Heart left ventricle (tissue), 16 donors: ENCODE measurements at regions not wholly inside any gene's neighbourhood (a gene's known extent, or its start where the extent isn't known, plus 50 kb on each side); places are given as distances from the start of the nearest gene placed in this dataset.
"Not testable (repeated sequence)": the region's sequence is repeated elsewhere in the genome, so short reads cannot be mapped to it uniquely, and the experiment has no call there.

Experiments used
- ATAC-seq, 4 donors: fragments of 200-7000 bp; cut with Tn5 transposase; one replicate each; pipeline ENCODE4 v1.9.1; 2020 to 2022; ENCODE audit warnings: moderate library complexity in 4 of 4, mild to moderate bottlenecking in 3 of 4, moderate number of reproducible peaks in 1 of 4
- DNase-seq, 5 donors: peaks; one replicate each; pipeline ENCODE4 v3.0.0-alpha.2; 2020
- H3K27ac ChIP-seq, 12 donors: fragments of 200-600 bp; sonication (generic) in 4 of 12; one replicate each; pipeline versions ENCODE4 v1.5.0 to v1.8.0; 2016 to 2022; ENCODE audit warnings: mild to moderate bottlenecking in 2 of 12
- H3K27me3 ChIP-seq, 9 donors: fragments of 200-600 bp; sonication (generic) in 2 of 9; one replicate each; pipeline versions ENCODE4 v1.5.1 to v1.8.0; 2016 to 2022; ENCODE audit warnings: mild to moderate bottlenecking in 3 of 9
- H3K36me3 ChIP-seq, 9 donors: fragments of 200-600 bp; sonication (generic) in 2 of 9; one replicate each; pipeline versions ENCODE4 v1.5.0 to v1.8.0; 2018 to 2022; ENCODE audit warnings: mild to moderate bottlenecking in 2 of 9
- H3K4me1 ChIP-seq, 12 donors: fragments of 200-600 bp; sonication (generic) in 4 of 12; one replicate each; pipeline versions ENCODE4 v1.5.0 to v1.8.0; 2016 to 2022; ENCODE audit warnings: mild to moderate bottlenecking in 3 of 12
- H3K4me3 ChIP-seq, 12 donors: fragments of 200-600 bp; sonication (generic) in 4 of 12; one replicate each; pipeline versions ENCODE4 v1.5.0 to v1.8.0; 2017 to 2022; ENCODE audit warnings: mild to moderate bottlenecking in 9 of 12, moderate library complexity in 4 of 12
- H3K9me3 ChIP-seq, 12 donors: fragments of 200-600 bp; sonication (generic) in 4 of 12; one replicate each; pipeline versions ENCODE4 v1.5.0 to v1.8.0; 2016 to 2022; ENCODE audit warnings: mild to moderate bottlenecking in 1 of 12
- POLR2A ChIP-seq, 2 donors: fragments of 450-650 bp; IDR thresholded peaks; one replicate each; pipeline ENCODE4 v1.6.1; 2017; ENCODE audit warnings: antibody characterized with exemption in 2 of 2, mild to moderate bottlenecking in 2 of 2, moderate library complexity in 2 of 2
- WGBS, 4 donors: extraction: QIAGEN DNeasy Blood & Tissue Kit in 2 of 4; methylation state at CpG; one replicate each; pipeline versions ENCODE4 v1.1.5 to v1.1.7; 2013 to 2018; 5-methylcytosine and 5-hydroxymethylcytosine counted together
- intact Hi-C, 10 donors: fragments of 100-400 bp; cut with DNase I; formaldehyde crosslinking; loops; one replicate each; pipeline versions ENCODE4 v1.11.1 to v1.14.2; 2022
- TF ChIP-seq, protein P1 (sequence below), 12 donors: fragments of 200-600 bp; sonication (generic) in 4 of 12; IDR thresholded peaks; one replicate each; pipeline versions ENCODE4 v1.5.0 to v1.8.0; 2018 to 2022; ENCODE audit warnings: antibody characterized with exemption in 12 of 12, mild to moderate bottlenecking in 5 of 12
- donor health status: ischemic (EF 13 %, LVEDD 7.1; RV severe dilation, severe dysfunction).
- donor health status: healthy with polysubstance abuse.
- donor health status: DM: no; HTN: yes; CAD: no.
- donor health status: DM: no; HTN: no; CAD: no.
- donor health status: ischemic (EF 25% LVEDD 6.9; RV normal size, moderate dysfunction).
- donor health status: ischemic (EF 25% LVEDD 5.7; RV mildly dilated, moderate dysfunction).
- donor health status: healthy.
- donor health status: DM: yes; HTN: yes; CAD: no.
- donor health status: ischemic (EF 35%, LVEDD 5.7; RV mildly dilated, moderate dysfunction).
- donor health status: nonischemic (EF 11% LVEDD 7.7; RV severe dilation, severe dysfunction).
- donor health status: DM: yes; HTN: yes; CAD: no.
- donor health status: PGD.
- donor health status: ischemic (EF 29% LVEDD 5.4; RV normal size, mild dysfunction).
- donor health status: nonischemic (EF 23%, LVEDD 6.1; RV moderate dilation, normal function).

DNA sequence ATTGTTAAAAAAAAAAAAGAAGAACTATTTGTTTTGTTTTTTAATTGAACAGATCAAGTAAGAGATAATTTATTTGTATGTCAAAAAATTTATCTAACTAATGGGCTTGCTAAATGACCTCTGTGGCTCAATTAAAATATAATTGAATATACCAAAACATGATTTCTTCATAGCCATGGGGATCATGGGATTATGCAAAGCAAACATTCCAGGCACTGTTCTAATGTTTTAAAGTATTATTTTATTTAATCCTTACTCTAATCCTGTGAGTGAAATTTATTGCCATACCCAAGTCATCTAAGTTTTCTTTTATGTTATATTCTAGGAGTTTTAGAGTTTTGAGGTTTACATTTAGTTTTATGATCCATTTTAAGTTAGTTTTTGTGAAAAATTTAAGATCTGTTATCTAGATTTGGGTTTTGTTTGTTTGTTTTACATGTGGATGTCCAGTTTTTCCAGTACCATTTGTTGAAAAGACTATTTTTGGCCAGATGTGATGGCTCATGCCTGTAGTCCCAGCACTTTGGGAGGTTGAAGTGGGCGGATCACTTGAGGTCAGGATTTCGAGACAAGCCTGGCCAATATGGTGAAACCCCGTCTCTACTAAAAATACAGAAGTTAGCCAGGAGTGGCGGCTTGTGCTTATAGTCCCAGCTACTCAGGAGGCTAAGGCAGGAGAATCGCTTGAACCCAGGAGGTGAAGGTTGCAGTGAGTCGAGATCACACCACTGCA, 52.3 kb upstream of the CNOT10 start:
- Histone ChIP-seq H3K27me3 (no peaks in the 10 kb centered on the region), H3K9me3 (no peaks in the 10 kb centered on the region), H3K4me3 (no peak overlapping the region), H3K27ac (peak overlapping the region in 2 of 12 donors; percentile 10 to 27), H3K4me1 (no peaks in the 10 kb centered on the region), H3K36me3 (no peaks in the 10 kb centered on the region)
- ATAC-seq (peak in 1 of 4 donors; percentile 49), DNase-seq (peak in 1 of 5 donors; percentile 41)
- 75 to 84% (median 78%) methylated on average over 6 of the region's 6 CpGs for WGBS, 4 donors
- intact Hi-C loops = no loop called here
- no peak for TF ChIP-seq POLR2A (IDR thresholded peaks at IDR 0.05)
- TF ChIP-seq, protein P1, sequence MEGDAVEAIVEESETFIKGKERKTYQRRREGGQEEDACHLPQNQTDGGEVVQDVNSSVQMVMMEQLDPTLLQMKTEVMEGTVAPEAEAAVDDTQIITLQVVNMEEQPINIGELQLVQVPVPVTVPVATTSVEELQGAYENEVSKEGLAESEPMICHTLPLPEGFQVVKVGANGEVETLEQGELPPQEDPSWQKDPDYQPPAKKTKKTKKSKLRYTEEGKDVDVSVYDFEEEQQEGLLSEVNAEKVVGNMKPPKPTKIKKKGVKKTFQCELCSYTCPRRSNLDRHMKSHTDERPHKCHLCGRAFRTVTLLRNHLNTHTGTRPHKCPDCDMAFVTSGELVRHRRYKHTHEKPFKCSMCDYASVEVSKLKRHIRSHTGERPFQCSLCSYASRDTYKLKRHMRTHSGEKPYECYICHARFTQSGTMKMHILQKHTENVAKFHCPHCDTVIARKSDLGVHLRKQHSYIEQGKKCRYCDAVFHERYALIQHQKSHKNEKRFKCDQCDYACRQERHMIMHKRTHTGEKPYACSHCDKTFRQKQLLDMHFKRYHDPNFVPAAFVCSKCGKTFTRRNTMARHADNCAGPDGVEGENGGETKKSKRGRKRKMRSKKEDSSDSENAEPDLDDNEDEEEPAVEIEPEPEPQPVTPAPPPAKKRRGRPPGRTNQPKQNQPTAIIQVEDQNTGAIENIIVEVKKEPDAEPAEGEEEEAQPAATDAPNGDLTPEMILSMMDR (IDR thresholded peaks at IDR 0.05) = no peak

- 93 to 97% (median 94%) methylated on average over 1 of the region's 1 CpG for WGBS, 4 donors
- ATAC-seq (no peak), DNase-seq (no peak)
- no peaks in the 10 kb centered on the region for H3K36me3 ChIP-seq
- TF ChIP-seq, protein P1 (IDR thresholded peaks at IDR 0.05) = no peak
- no peak for TF ChIP-seq POLR2A (IDR thresholded peaks at IDR 0.05)
- H3K27me3 ChIP-seq = no peaks in the 10 kb centered on the region
- H3K4me3 ChIP-seq = no peak overlapping the region
- no peaks in the 10 kb centered on the region for H3K9me3 ChIP-seq
- H3K27ac ChIP-seq = no peak overlapping the region
- no peaks in the 10 kb centered on the region for H3K4me1 ChIP-seq
- intact Hi-C loops = no loop called here
These were observed 54.7 kb upstream of the CNOT10 start for GRCh38 chr3:32630266-32630665.

GRCh38 chr3:32626631-32627030, 56.0 kb upstream of the DYNC1LI1 start:
- WGBS, 4 donors = 86 to 94% (median 89%) methylated on average over 22 of the region's 22 CpGs
- Histone ChIP-seq H3K4me1 (no peaks in the 10 kb centered on the region), H3K27me3 (no peaks in the 10 kb centered on the region), H3K27ac (no peak overlapping the region), H3K36me3 (no peaks in the 10 kb centered on the region), H3K9me3 (no peaks in the 10 kb centered on the region), H3K4me3 (no peak overlapping the region)
- TF ChIP-seq POLR2A (IDR thresholded peaks at IDR 0.05) = no peak
- TF ChIP-seq, protein P1 (IDR thresholded peaks at IDR 0.05) = no peak
- intact Hi-C loops = no loop called here
- peak in 1 of 5 donors; percentile 54 for DNase-seq
- ATAC-seq = no peak

- intact Hi-C loops, H3K27ac ChIP-seq, H3K9me3 ChIP-seq, H3K36me3 ChIP-seq, H3K4me3 ChIP-seq, DNase-seq, H3K27me3 ChIP-seq, H3K4me1 ChIP-seq, ATAC-seq: not testable (repeated sequence)
- WGBS, 4 donors = 90 to 97% (median 92%) methylated on average over 14 to 38 of the region's 38 CpGs
These were observed 55.0 kb upstream of the DYNC1LI1 start for GRCh38 chr3:32625543-32626176.
